CD8-positive, alpha-beta memory T cell (primary cell): ENCODE measurements at regions not wholly inside any gene's neighbourhood (a gene's known extent, or its start where the extent isn't known, plus 50 kb on each side); places are given as distances from the start of the nearest gene placed in this dataset.
A peak's percentile ranks its signal among the peaks of the same experiment; 100 is the strongest.

Experiments used
- CTCF ChIA-PET: fragments of 350-600 bp; sonication (Branson Sonifier 250); formaldehyde crosslinking; loops from one replicate; lab custom pipeline; 2021; ENCODE audit warnings: antibody characterized with exemption; lab: Charles Lee
- POLR2A ChIA-PET: fragments of 350-600 bp; sonication (Branson Sonifier 250); formaldehyde crosslinking; loops from one replicate; lab custom pipeline; 2021; ENCODE audit warnings: antibody characterized with exemption; lab: Charles Lee
- DNase-seq, 5 donors: peaks; one replicate each; pipeline versions ENCODE4 v3.0.0 to v3.0.0-alpha.2; 2020 to 2022; ENCODE audit warnings: mixed read lengths in 1 of 5
- H3K27ac ChIP-seq: one replicate; pipeline ENCODE4 v1.7.0; 2013; ENCODE audit warnings: low read depth, mild to moderate bottlenecking, low read length, moderate library complexity
- H3K27me3 ChIP-seq: 2 replicates; pipeline ENCODE4 v1.7.0; 2013; ENCODE audit warnings: low read length, mild to moderate bottlenecking; ENCODE audit not compliant: insufficient read depth, poor library complexity, severe bottlenecking
- H3K36me3 ChIP-seq: 2 replicates; pipeline ENCODE4 v1.7.0; 2013; ENCODE audit warnings: mild to moderate bottlenecking, low read length, moderate library complexity; ENCODE audit not compliant: insufficient read depth
- H3K4me1 ChIP-seq: 2 replicates; pipeline ENCODE4 v1.7.0; 2013; ENCODE audit warnings: mild to moderate bottlenecking, low read length, moderate library complexity; ENCODE audit not compliant: insufficient read depth
- H3K4me3 ChIP-seq: 2 replicates; pipeline ENCODE4 v1.7.0; 2013; ENCODE audit warnings: mild to moderate bottlenecking, low read length
- H3K9me3 ChIP-seq: 2 replicates; pipeline ENCODE4 v1.7.0; 2013; ENCODE audit warnings: mild to moderate bottlenecking, low read length
- H3K27ac Mint-ChIP-seq, 8 donors: one replicate each; pipeline ENCODE4 v1.8.0; 2020 to 2021; ENCODE audit warnings: mixed read lengths in 8 of 8, mild to moderate bottlenecking in 6 of 8, inconsistent platforms in 3 of 8, moderate library complexity in 3 of 8
- H3K27me3 Mint-ChIP-seq, 2 donors: one replicate each; pipeline ENCODE4 v1.8.0; 2020 to 2021; ENCODE audit warnings: mixed read lengths in 2 of 2, mild to moderate bottlenecking in 1 of 2, moderate library complexity in 1 of 2
- H3K36me3 Mint-ChIP-seq, 3 donors: one replicate each; pipeline ENCODE4 v1.8.0; 2020 to 2021; ENCODE audit warnings: mixed read lengths in 3 of 3, inconsistent platforms in 1 of 3, mild to moderate bottlenecking in 1 of 3
- H3K4me1 Mint-ChIP-seq, 3 donors: one replicate each; pipeline ENCODE4 v1.8.0; 2020 to 2021; ENCODE audit warnings: mixed read lengths in 3 of 3, inconsistent platforms in 1 of 3, mild to moderate bottlenecking in 1 of 3
- H3K4me3 Mint-ChIP-seq, 7 donors: one replicate each; pipeline ENCODE4 v1.8.0; 2020 to 2021; ENCODE audit warnings: mixed read lengths in 7 of 7, mild to moderate bottlenecking in 6 of 7, moderate library complexity in 4 of 7, inconsistent platforms in 2 of 7
- H3K9me3 Mint-ChIP-seq, 5 donors: one replicate each; pipeline ENCODE4 v1.8.0; 2020 to 2022; ENCODE audit warnings: mixed read lengths in 5 of 5, mild to moderate bottlenecking in 3 of 5, moderate library complexity in 2 of 5, inconsistent platforms in 1 of 5

DNA sequence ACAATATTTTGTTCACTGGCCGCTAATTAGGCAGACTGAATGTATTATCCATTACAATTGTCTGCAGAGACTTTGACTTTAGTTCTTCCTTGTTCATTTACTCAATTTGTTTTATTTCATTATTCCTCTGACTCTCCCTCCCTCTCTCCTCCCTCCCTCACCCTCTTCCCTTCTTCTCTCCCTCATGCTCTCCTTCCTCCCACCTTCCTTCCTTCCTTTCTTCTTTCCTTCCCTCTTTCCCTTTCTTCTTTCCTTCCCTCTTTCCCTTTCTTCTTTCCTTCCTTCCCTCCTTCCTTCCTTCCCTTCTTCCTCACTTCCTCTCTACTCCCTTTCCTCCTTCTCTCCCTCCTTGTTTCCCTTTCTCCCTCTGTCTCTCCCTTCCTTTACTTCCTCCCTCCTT is 1591.0 kb upstream of the SLC10A2 start:
- H3K27ac ChIP-seq = no peak overlapping the region
- Mint-ChIP-seq H3K27ac (no peak overlapping the region), H3K27me3 (no peaks in the 10 kb centered on the region), H3K9me3 (peaks cover 0 to 5% (median 0%) of the 10 kb centered on the region in 5 donors), H3K36me3 (no peaks in the 10 kb centered on the region), H3K4me1 (no peaks in the 10 kb centered on the region), H3K4me3 (no peak overlapping the region)
- CTCF ChIA-PET = no interaction called here
- H3K27me3 ChIP-seq = no peaks in the 10 kb centered on the region
- H3K4me1 ChIP-seq = no peaks in the 10 kb centered on the region
- H3K36me3 ChIP-seq = no peaks in the 10 kb centered on the region
- no peak for DNase-seq
- POLR2A ChIA-PET = no interaction called here
- no peak overlapping the region for H3K4me3 ChIP-seq
- H3K9me3 ChIP-seq = no peaks in the 10 kb centered on the region

DNA sequence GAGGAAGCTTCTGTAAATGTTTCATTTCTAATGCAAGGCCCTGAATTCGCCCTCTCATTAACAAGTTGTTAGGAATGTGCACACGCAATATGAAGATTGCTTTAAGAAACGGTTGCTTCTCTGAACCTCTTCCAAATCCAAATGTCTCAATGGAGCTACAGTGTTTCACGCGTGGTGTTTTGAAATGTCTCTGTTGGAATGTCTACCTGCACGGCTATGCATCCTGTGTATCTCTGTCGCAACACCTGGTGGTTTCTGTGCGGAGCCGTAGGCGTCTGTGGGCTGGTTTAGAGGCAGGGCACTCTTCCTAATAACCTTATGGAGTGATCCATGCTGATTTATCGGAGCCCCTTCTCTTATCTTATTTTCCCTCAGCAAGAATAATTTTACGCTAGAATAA is 1584.2 kb upstream of the SLC10A2 start:
- no peaks in the 10 kb centered on the region for H3K27me3 Mint-ChIP-seq
- no peak overlapping the region for H3K4me3 Mint-ChIP-seq

DNA sequence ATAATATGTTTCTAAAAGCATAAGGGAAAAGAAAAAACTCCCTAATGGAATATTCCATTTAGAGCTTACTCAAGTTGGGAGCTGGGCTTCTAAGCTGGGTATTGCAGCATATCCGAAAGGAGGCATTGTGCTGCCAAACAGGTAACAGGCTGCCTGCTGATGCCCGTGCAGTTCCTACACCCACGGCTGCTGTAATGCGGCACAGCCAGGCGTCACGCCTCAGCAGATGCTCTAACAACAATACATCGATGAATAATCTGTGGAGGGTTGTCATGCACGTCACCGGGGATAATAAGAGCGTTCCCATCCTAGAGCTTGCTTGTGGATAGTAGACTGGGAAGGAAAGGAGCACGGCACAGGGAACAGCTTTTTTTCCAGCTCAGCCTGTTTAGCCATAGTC is 1582.1 kb upstream of the SLC10A2 start:
- H3K27ac ChIP-seq = no peak overlapping the region
- DNase-seq = no peak
- H3K36me3 Mint-ChIP-seq = no peaks in the 10 kb centered on the region
- H3K4me1 ChIP-seq = no peaks in the 10 kb centered on the region
- ChIA-PET CTCF (no interaction called here), POLR2A (no interaction called here)
- H3K36me3 ChIP-seq = no peaks in the 10 kb centered on the region
- no peaks in the 10 kb centered on the region for H3K4me1 Mint-ChIP-seq
- H3K4me3 ChIP-seq = no peak overlapping the region
- H3K9me3 ChIP-seq = no peaks in the 10 kb centered on the region
- H3K27ac Mint-ChIP-seq = no peak overlapping the region
- H3K27me3 Mint-ChIP-seq = no peaks in the 10 kb centered on the region
- H3K9me3 Mint-ChIP-seq = peaks cover 0 to 4% (median 0%) of the 10 kb centered on the region in 5 donors
- no peak overlapping the region for H3K4me3 Mint-ChIP-seq
- H3K27me3 ChIP-seq = no peaks in the 10 kb centered on the region

More for the DNA sequence above, 1584.2 kb upstream of the SLC10A2 start:
- Histone ChIP-seq H3K27ac (no peak overlapping the region), H3K36me3 (no peaks in the 10 kb centered on the region), H3K4me3 (no peak overlapping the region), H3K27me3 (no peaks in the 10 kb centered on the region), H3K4me1 (no peaks in the 10 kb centered on the region), H3K9me3 (no peaks in the 10 kb centered on the region)
- no peak for DNase-seq
- no peak overlapping the region for H3K27ac Mint-ChIP-seq
- no peaks in the 10 kb centered on the region for H3K36me3 Mint-ChIP-seq
- CTCF ChIA-PET = no interaction called here
- POLR2A ChIA-PET = no interaction called here
- peaks cover 0 to 4% (median 0%) of the 10 kb centered on the region in 5 donors for H3K9me3 Mint-ChIP-seq
- H3K4me1 Mint-ChIP-seq = no peaks in the 10 kb centered on the region

DNA sequence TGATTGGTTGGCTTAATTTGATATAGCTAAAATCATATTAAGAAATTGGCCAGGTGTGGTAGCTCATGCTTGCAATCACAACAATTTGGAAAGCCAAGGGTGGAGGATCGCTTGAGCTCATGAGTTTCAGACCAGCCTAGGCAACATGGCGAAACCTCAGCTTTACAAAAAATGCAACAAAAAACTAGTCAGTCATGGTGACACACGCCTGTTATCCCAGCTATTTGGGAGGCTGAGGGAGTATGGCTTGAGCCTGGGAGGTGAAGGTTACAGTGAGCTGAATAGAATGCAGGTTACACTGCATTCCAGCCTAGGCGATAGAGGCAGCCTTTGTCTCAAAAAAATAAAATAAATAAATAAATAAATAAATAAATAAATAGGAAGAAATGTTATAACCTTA is 1579.6 kb upstream of the SLC10A2 start:
- ChIA-PET CTCF (no interaction called here), POLR2A (no interaction called here)
- no peaks in the 10 kb centered on the region for H3K27me3 ChIP-seq
- H3K4me3 Mint-ChIP-seq = no peak overlapping the region
- H3K27ac ChIP-seq = no peak overlapping the region
- no peaks in the 10 kb centered on the region for H3K36me3 Mint-ChIP-seq
- no peaks in the 10 kb centered on the region for H3K4me1 Mint-ChIP-seq
- no peaks in the 10 kb centered on the region for H3K27me3 Mint-ChIP-seq
- DNase-seq = no peak
- H3K9me3 ChIP-seq = no peaks in the 10 kb centered on the region
- H3K4me3 ChIP-seq = no peak overlapping the region
- peaks cover 0 to 5% (median 0%) of the 10 kb centered on the region in 5 donors for H3K9me3 Mint-ChIP-seq
- no peaks in the 10 kb centered on the region for H3K4me1 ChIP-seq
- H3K36me3 ChIP-seq = no peaks in the 10 kb centered on the region
- H3K27ac Mint-ChIP-seq = no peak overlapping the region

DNA sequence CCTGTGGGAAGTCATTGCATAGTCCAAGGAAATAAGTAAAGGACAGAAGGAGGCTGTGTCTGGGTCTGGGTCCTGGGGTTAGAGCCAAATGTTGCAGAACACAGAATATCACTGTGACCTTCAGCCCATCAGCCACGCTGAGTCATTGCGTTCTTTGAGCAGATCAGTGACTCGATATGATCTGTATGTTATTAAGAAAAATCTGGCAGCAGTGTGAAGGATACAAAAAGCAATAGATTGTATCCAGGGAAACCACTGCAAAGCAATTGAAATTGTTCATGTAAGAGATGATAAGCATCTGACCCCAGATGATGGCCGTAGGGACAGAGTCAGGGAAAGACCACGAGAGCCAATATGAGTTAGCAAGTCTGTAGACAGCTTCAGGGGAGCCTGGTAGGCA is 1575.1 kb upstream of the SLC10A2 start:
- Mint-ChIP-seq H3K36me3 (no peaks in the 10 kb centered on the region), H3K4me1 (no peaks in the 10 kb centered on the region)

DNA sequence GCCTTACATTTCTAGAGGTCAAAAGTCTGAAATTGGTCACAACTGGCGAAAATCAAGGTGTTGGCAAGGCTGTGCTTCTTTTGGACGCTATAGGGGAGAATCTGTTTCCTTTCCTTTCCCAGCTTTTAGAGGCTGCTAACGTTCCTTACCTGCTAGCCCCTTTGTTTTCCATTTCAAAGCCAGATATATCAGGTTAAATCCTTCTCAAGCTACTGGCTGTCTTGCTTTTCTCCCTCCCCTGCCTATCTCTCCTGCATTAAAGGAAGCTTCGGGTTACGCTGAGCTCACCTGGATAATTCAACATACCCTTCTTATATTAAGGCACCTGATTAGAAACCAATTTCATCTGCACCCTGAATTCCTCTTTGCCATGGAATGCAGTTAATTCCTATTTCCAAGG is 1569.7 kb upstream of the SLC10A2 start:
- no peaks in the 10 kb centered on the region for H3K27me3 Mint-ChIP-seq
- POLR2A ChIA-PET = no interaction called here
- H3K27ac Mint-ChIP-seq = no peak overlapping the region

More for the DNA sequence above, 1575.1 kb upstream of the SLC10A2 start:
- Histone ChIP-seq H3K27me3 (no peaks in the 10 kb centered on the region), H3K27ac (no peak overlapping the region), H3K9me3 (no peaks in the 10 kb centered on the region), H3K36me3 (no peaks in the 10 kb centered on the region), H3K4me1 (no peaks in the 10 kb centered on the region), H3K4me3 (no peak overlapping the region)
- H3K27ac Mint-ChIP-seq = no peak overlapping the region
- POLR2A ChIA-PET = no interaction called here
- H3K4me3 Mint-ChIP-seq = no peak overlapping the region
- H3K9me3 Mint-ChIP-seq = peaks cover 0 to 5% (median 2%) of the 10 kb centered on the region in 5 donors
- no peak for DNase-seq
- no peaks in the 10 kb centered on the region for H3K27me3 Mint-ChIP-seq
- CTCF ChIA-PET = no interaction called here

DNA sequence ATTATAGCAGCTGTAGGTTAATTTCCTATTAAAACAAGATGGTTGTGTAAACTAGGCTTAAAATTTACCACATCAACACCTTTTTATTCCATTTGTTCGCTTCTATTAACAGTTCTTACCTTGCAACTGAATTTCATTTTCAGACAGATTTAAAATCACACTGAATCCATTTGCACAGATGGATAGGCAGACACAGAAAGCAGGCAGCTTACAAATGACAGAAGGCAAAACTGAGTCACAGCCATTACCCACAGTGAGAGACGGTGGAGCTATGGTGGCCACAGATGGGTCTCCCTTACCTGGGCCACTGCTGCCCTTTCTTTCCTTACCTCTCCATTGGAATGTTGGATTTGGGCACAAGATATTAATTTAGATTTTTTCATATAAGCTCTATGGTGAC is 1567.8 kb upstream of the SLC10A2 start:
- no peaks in the 10 kb centered on the region for H3K36me3 Mint-ChIP-seq
- no peaks in the 10 kb centered on the region for H3K36me3 ChIP-seq
- no peak overlapping the region for H3K27ac Mint-ChIP-seq
- H3K4me1 Mint-ChIP-seq = no peaks in the 10 kb centered on the region
- H3K27me3 Mint-ChIP-seq = no peaks in the 10 kb centered on the region
- H3K4me3 Mint-ChIP-seq = no peak overlapping the region
- no peak overlapping the region for H3K27ac ChIP-seq
- CTCF ChIA-PET = no interaction called here
- H3K27me3 ChIP-seq = no peaks in the 10 kb centered on the region
- POLR2A ChIA-PET = no interaction called here
- no peak for DNase-seq
- no peaks in the 10 kb centered on the region for H3K4me1 ChIP-seq
- no peak overlapping the region for H3K4me3 ChIP-seq
- H3K9me3 Mint-ChIP-seq = peaks cover 0 to 4% (median 0%) of the 10 kb centered on the region in 5 donors
- no peaks in the 10 kb centered on the region for H3K9me3 ChIP-seq

More for the DNA sequence above, 1569.7 kb upstream of the SLC10A2 start:
- no peak overlapping the region for H3K4me3 ChIP-seq
- no peak overlapping the region for H3K27ac ChIP-seq
- Mint-ChIP-seq H3K4me3 (no peak overlapping the region), H3K4me1 (no peaks in the 10 kb centered on the region), H3K36me3 (no peaks in the 10 kb centered on the region), H3K9me3 (peaks cover 0 to 9% (median 0%) of the 10 kb centered on the region in 5 donors)
- CTCF ChIA-PET = no interaction called here
- H3K36me3 ChIP-seq = no peaks in the 10 kb centered on the region
- H3K4me1 ChIP-seq = no peaks in the 10 kb centered on the region
- no peaks in the 10 kb centered on the region for H3K9me3 ChIP-seq
- no peak for DNase-seq
- H3K27me3 ChIP-seq = no peaks in the 10 kb centered on the region

DNA sequence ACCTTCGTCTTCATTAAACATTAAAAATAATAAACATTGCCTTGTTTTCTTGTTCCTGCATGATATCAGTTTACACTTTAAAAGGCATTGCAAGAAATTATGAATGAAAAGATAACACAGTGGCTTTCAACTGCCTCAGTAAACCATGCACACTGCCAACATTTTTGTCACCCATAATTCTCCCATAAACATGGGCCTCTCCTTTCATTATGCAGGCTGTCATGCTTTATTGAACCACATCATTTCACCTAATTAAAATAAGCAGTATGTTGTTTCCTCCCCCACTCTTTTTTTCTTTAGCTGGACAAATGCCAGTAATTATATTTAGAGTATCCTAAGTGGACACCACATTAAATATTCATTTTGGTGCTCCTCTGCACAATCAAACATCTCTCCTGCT is 1566.5 kb upstream of the SLC10A2 start:
- H3K9me3 Mint-ChIP-seq = peaks cover 0 to 4% (median 0%) of the 10 kb centered on the region in 5 donors
- H3K27ac Mint-ChIP-seq = no peak overlapping the region
- no peak for DNase-seq
- no peaks in the 10 kb centered on the region for H3K27me3 ChIP-seq
- no peaks in the 10 kb centered on the region for H3K4me1 Mint-ChIP-seq
- no peaks in the 10 kb centered on the region for H3K4me1 ChIP-seq
- ChIA-PET CTCF (no interaction called here), POLR2A (no interaction called here)
- no peaks in the 10 kb centered on the region for H3K27me3 Mint-ChIP-seq
- no peaks in the 10 kb centered on the region for H3K36me3 Mint-ChIP-seq
- no peaks in the 10 kb centered on the region for H3K9me3 ChIP-seq
- no peak overlapping the region for H3K27ac ChIP-seq
- no peak overlapping the region for H3K4me3 Mint-ChIP-seq
- no peak overlapping the region for H3K4me3 ChIP-seq
- no peaks in the 10 kb centered on the region for H3K36me3 ChIP-seq

DNA sequence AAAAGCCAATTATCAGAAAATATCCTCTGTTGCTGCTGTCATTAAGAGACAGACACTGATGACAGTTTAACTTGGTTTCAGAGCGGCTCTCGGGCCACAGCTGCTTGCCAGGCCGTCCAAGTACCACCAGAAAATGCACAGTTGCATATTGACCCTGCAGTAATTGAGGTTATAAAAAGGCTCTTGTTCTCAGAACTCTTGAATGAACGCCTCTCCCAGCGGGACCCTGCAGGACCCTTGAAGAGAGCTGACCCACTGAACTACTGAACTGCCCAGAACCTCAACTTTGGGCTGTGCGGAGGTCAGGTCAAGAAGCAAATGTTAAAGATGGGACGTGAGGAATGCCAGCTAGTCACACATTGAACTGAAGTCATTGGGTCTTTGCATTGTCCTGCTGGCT is 1559.0 kb upstream of the SLC10A2 start:
- no peaks in the 10 kb centered on the region for H3K4me1 Mint-ChIP-seq
- H3K9me3 Mint-ChIP-seq = peaks cover 0 to 7% (median 0%) of the 10 kb centered on the region in 5 donors
- Histone ChIP-seq H3K27me3 (no peaks in the 10 kb centered on the region), H3K27ac (no peak overlapping the region), H3K4me1 (no peaks in the 10 kb centered on the region), H3K4me3 (no peak overlapping the region), H3K9me3 (no peaks in the 10 kb centered on the region), H3K36me3 (no peaks in the 10 kb centered on the region)
- POLR2A ChIA-PET = no interaction called here
- no peaks in the 10 kb centered on the region for H3K36me3 Mint-ChIP-seq
- no peak for DNase-seq
- H3K4me3 Mint-ChIP-seq = no peak overlapping the region
- peaks cover 0 to 4% of the 10 kb centered on the region in 2 donors for H3K27me3 Mint-ChIP-seq
- peak overlapping the region in 1 of 8 donors; percentile 72 for H3K27ac Mint-ChIP-seq
- CTCF ChIA-PET = no interaction called here
